ENCODE measurements at regions not wholly inside any gene's neighbourhood (a gene's known extent, or its start where the extent isn't known, plus 50 kb on each side); places are given as distances from the start of the nearest gene placed in this dataset.

DNA sequence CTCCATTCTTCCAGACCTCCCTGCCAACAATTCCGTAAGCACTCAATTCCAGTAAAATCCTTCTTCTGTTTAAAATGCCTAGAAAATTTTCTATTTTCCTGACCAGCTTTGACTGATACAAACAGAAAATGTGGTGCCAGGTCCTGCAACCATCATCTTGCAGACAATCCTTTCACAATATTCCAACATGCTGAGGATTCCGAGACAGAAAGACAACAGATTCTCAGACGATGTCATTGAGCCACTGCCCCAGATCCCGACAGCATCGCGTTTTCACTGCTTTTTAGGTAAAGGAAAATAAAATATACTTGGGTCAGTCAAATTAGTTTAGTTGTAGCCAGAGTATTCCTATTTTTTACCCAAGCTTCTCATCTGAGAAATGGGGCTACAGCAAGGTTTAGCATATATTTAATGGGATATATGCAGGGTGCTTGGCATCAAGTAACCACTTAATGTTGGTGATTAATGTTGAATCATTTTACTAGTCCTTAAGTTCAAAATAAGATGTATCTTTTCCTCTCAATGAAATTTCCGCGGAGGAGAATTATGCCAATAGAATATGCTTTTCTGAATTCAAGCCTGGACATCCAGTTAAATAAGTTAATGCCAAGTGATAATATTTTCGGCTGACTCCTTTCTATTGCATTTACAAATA, 866.6 kb downstream of the SLC4A3 start:
- H3K36me3 ChIP-seq (ENCODE audit: control insufficient read depth in 2 of 2, insufficient read depth in 1 of 2, low read length in 2 of 2) = no peaks in the 10 kb centered on the region
- H3K9me3 ChIP-seq (ENCODE audit: control insufficient read depth, insufficient read depth, low read depth, low read length) = no peaks in the 10 kb centered on the region
- H3K4me3 ChIP-seq (ENCODE audit: low read depth, low read length) = no peak overlapping the region
- H3K27ac ChIP-seq (ENCODE audit: extremely low read depth, low read depth, low read length) = no peak overlapping the region
- CTCF ChIA-PET = interaction anchor here (0.6 to 1.2 kb wide), 4 partner anchors 12 to 1317 kb away, joined by 3 to 5 read pairs (median 4); no protein-coding TSS in a partner anchor
- POLR2A ChIA-PET = no interaction called here
- H3K4me1 ChIP-seq (ENCODE audit: control insufficient read depth, insufficient read depth, low read length) = no peaks in the 10 kb centered on the region
- TF ChIP-seq YY1 (tag by site-specific recombination; IDR thresholded peaks at IDR 0.05) (no peak), SCRT1 (tag by site-specific recombination; IDR thresholded peaks at IDR 0.05; ENCODE audit: borderline replicate concordance) (no peak), ZNF549 (tag by site-specific recombination; IDR thresholded peaks at IDR 0.05) (no peak), ZNF660 (tag by site-specific recombination; IDR thresholded peaks at IDR 0.05) (no peak), ZNF132 (tag by site-specific recombination; IDR thresholded peaks at IDR 0.05; ENCODE audit: borderline replicate concordance) (no peak), ZNF600 (tag by site-specific recombination; IDR thresholded peaks at IDR 0.05) (no peak), ZNF350 (tag by site-specific recombination; IDR thresholded peaks at IDR 0.05) (no peak), ZNF514 (tag by site-specific recombination; IDR thresholded peaks at IDR 0.05) (no peak)
- TF ChIP-seq, protein P1, sequence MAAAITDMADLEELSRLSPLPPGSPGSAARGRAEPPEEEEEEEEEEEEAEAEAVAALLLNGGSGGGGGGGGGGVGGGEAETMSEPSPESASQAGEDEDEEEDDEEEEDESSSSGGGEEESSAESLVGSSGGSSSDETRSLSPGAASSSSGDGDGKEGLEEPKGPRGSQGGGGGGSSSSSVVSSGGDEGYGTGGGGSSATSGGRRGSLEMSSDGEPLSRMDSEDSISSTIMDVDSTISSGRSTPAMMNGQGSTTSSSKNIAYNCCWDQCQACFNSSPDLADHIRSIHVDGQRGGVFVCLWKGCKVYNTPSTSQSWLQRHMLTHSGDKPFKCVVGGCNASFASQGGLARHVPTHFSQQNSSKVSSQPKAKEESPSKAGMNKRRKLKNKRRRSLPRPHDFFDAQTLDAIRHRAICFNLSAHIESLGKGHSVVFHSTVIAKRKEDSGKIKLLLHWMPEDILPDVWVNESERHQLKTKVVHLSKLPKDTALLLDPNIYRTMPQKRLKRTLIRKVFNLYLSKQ (tag by site-specific recombination; IDR thresholded peaks at IDR 0.05; ENCODE audit: borderline replicate concordance) = no peak
- TF ChIP-seq, protein P2, sequence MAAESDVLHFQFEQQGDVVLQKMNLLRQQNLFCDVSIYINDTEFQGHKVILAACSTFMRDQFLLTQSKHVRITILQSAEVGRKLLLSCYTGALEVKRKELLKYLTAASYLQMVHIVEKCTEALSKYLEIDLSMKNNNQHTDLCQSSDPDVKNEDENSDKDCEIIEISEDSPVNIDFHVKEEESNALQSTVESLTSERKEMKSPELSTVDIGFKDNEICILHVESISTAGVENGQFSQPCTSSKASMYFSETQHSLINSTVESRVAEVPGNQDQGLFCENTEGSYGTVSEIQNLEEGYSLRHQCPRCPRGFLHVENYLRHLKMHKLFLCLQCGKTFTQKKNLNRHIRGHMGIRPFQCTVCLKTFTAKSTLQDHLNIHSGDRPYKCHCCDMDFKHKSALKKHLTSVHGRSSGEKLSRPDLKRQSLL (tag by site-specific recombination; IDR thresholded peaks at IDR 0.05) = no peak
- TF ChIP-seq, protein P3, sequence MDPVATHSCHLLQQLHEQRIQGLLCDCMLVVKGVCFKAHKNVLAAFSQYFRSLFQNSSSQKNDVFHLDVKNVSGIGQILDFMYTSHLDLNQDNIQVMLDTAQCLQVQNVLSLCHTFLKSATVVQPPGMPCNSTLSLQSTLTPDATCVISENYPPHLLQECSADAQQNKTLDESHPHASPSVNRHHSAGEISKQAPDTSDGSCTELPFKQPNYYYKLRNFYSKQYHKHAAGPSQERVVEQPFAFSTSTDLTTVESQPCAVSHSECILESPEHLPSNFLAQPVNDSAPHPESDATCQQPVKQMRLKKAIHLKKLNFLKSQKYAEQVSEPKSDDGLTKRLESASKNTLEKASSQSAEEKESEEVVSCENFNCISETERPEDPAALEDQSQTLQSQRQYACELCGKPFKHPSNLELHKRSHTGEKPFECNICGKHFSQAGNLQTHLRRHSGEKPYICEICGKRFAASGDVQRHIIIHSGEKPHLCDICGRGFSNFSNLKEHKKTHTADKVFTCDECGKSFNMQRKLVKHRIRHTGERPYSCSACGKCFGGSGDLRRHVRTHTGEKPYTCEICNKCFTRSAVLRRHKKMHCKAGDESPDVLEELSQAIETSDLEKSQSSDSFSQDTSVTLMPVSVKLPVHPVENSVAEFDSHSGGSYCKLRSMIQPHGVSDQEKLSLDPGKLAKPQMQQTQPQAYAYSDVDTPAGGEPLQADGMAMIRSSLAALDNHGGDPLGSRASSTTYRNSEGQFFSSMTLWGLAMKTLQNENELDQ (tag by site-specific recombination; IDR thresholded peaks at IDR 0.05; ENCODE audit: low read depth) = no peak
- TF ChIP-seq, protein P4, sequence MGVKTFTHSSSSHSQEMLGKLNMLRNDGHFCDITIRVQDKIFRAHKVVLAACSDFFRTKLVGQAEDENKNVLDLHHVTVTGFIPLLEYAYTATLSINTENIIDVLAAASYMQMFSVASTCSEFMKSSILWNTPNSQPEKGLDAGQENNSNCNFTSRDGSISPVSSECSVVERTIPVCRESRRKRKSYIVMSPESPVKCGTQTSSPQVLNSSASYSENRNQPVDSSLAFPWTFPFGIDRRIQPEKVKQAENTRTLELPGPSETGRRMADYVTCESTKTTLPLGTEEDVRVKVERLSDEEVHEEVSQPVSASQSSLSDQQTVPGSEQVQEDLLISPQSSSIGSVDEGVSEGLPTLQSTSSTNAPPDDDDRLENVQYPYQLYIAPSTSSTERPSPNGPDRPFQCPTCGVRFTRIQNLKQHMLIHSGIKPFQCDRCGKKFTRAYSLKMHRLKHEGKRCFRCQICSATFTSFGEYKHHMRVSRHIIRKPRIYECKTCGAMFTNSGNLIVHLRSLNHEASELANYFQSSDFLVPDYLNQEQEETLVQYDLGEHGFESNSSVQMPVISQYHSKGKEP (tag by site-specific recombination; IDR thresholded peaks at IDR 0.05) = no peak
- TF ChIP-seq, protein P5, sequence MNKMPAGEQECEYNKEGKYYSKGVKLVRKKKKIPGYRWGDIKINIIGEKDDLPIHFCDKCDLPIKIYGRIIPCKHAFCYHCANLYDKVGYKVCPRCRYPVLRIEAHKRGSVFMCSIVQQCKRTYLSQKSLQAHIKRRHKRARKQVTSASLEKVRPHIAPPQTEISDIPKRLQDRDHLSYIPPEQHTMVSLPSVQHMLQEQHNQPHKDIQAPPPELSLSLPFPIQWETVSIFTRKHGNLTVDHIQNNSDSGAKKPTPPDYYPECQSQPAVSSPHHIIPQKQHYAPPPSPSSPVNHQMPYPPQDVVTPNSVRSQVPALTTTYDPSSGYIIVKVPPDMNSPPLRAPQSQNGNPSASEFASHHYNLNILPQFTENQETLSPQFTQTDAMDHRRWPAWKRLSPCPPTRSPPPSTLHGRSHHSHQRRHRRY (tag by site-specific recombination; IDR thresholded peaks at IDR 0.05) = no peak

DNA sequence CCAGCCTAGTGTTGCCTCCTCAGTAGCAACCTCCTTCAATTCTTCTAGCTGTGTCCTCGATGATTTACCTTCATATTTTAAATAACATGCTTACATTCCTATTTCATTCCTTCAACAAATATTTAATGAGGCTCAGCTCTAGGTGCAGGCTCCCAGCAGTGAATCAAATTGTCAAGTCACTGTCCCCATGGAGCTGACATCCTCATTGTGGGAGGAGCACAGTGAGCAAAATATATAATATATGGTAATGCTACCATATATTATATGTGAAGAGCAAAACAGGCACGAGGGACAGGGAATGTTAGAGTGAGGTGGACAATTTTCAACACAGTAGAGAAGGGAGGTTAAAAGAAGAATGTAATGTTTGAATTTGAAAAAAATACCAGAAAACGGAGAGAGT, 869.1 kb downstream of the SLC4A3 start:
- no peak overlapping the region for H3K4me3 ChIP-seq (ENCODE audit: low read depth, low read length)
- no peaks in the 10 kb centered on the region for H3K4me1 ChIP-seq (ENCODE audit: control insufficient read depth, insufficient read depth, low read length)
- ChIA-PET POLR2A (no interaction called here), CTCF (interaction anchor here (0.6 kb wide), 1 partner anchor 147 kb away, joined by 3 read pairs; no protein-coding TSS in a partner anchor)
- H3K27ac ChIP-seq (ENCODE audit: extremely low read depth, low read depth, low read length) = no peak overlapping the region
- H3K36me3 ChIP-seq (ENCODE audit: control insufficient read depth in 2 of 2, insufficient read depth in 1 of 2, low read length in 2 of 2) = no peaks in the 10 kb centered on the region
- H3K9me3 ChIP-seq (ENCODE audit: control insufficient read depth, insufficient read depth, low read depth, low read length) = no peaks in the 10 kb centered on the region
- no peak for TF ChIP-seq ZNF121 (tag by site-specific recombination; IDR thresholded peaks at IDR 0.05)
- no peak for TF ChIP-seq SP7 (tag by site-specific recombination; IDR thresholded peaks at IDR 0.05)
- TF ChIP-seq ZBTB8A (tag by site-specific recombination; IDR thresholded peaks at IDR 0.05) = no peak
- no peak for TF ChIP-seq ZFP3 (tag by site-specific recombination; IDR thresholded peaks at IDR 0.05; ENCODE audit: low read depth)
- TF ChIP-seq, protein P6, sequence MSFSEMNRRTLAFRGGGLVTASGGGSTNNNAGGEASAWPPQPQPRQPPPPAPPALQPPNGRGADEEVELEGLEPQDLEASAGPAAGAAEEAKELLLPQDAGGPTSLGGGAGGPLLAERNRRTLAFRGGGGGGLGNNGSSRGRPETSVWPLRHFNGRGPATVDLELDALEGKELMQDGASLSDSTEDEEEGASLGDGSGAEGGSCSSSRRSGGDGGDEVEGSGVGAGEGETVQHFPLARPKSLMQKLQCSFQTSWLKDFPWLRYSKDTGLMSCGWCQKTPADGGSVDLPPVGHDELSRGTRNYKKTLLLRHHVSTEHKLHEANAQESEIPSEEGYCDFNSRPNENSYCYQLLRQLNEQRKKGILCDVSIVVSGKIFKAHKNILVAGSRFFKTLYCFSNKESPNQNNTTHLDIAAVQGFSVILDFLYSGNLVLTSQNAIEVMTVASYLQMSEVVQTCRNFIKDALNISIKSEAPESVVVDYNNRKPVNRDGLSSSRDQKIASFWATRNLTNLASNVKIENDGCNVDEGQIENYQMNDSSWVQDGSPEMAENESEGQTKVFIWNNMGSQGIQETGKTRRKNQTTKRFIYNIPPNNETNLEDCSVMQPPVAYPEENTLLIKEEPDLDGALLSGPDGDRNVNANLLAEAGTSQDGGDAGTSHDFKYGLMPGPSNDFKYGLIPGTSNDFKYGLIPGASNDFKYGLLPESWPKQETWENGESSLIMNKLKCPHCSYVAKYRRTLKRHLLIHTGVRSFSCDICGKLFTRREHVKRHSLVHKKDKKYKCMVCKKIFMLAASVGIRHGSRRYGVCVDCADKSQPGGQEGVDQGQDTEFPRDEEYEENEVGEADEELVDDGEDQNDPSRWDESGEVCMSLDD (tag by site-specific recombination; IDR thresholded peaks at IDR 0.05) = no peak
- no peak for TF ChIP-seq ZNF529 (tag by site-specific recombination; IDR thresholded peaks at IDR 0.05; ENCODE audit: insufficient replicate concordance)
- TF ChIP-seq ZNF624 (tag by site-specific recombination; IDR thresholded peaks at IDR 0.05) = no peak
- TF ChIP-seq GLI2 (tag by site-specific recombination; IDR thresholded peaks at IDR 0.05; ENCODE audit: borderline replicate concordance, low read depth) = no peak
- TF ChIP-seq, protein P7, sequence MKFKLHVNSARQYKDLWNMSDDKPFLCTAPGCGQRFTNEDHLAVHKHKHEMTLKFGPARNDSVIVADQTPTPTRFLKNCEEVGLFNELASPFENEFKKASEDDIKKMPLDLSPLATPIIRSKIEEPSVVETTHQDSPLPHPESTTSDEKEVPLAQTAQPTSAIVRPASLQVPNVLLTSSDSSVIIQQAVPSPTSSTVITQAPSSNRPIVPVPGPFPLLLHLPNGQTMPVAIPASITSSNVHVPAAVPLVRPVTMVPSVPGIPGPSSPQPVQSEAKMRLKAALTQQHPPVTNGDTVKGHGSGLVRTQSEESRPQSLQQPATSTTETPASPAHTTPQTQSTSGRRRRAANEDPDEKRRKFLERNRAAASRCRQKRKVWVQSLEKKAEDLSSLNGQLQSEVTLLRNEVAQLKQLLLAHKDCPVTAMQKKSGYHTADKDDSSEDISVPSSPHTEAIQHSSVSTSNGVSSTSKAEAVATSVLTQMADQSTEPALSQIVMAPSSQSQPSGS (tag by site-specific recombination; IDR thresholded peaks at IDR 0.05; ENCODE audit: low read depth) = no peak
